DMS53 (cell line): ENCODE measurements at regions not wholly inside any gene's neighbourhood (a gene's known extent, or its start where the extent isn't known, plus 50 kb on each side); places are given as distances from the start of the nearest gene placed in this dataset.
"Not testable (repeated sequence)": the region's sequence is repeated elsewhere in the genome, so short reads cannot be mapped to it uniquely, and the experiment has no call there.

Source experiments
- DNase-seq: peaks from one replicate; lab custom pipeline; 2025; lab: John Stamatoyannopoulos, UW

DNA sequence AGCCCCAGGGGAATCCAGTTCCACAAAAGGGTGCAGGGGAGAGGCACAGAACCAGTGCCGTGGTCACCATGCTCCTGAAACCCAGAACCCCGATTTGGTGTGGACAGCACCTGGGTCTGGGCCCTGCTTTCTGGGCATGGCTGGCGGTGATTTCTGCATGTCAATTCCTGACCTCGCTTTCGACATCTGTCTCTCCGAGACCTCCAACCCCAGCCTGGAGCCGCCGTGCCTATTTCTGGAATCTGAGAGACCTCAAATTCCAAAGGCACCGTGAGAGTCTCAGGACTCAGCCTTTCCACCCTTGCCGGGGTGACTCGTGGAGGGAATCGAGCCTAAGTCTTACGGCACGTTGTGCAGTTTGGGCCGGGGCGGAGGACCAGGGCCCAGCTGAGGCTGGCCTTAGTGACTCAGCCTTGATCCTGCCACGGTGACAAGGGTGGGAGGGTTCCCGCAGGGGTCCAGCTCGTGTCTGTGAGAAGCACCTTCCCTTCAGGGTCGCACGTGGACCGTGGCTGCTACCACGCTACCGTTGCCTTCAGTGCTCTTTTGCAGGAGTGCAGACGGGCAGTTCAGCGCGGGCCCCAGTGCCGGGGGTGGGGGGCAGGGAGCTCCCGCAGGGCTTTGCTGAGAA lies 133.7 kb downstream of the PXDC1 start:
- no peak for DNase-seq

GRCh38 chr6:3617192-3617631 lies 134.3 kb downstream of the PXDC1 start:
- DNase-seq = no peak

DNA sequence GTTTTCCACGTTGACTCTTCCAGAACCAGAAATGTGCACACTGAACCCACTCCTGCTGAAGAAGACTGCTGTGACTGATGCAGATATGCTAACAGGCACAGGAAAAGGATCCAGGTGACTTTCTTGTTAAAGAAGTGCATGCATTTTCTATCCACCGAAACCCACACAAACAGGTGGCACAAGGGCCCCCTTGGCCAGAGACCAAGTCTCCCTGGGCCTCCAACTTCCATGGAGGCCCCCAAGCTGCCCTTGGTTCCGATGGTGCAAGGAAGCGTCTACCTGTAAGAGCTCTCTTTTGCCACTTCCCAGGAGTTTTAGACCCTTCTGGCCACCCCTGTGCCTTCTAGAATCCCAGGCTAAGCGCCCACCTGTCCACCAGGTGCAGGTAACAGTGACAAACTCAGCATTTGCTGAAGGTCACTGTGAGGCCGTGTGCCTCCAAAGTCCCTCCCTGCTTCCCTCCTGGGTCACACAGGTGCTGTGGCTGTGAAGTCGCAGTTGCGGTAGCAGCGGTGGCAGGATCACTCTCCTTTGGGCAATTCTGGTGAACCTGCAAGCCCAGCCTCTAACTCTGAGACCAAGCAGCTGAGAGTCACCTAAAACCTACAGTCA lies 134.8 kb downstream of the PXDC1 start:
- no peak for DNase-seq

DNA sequence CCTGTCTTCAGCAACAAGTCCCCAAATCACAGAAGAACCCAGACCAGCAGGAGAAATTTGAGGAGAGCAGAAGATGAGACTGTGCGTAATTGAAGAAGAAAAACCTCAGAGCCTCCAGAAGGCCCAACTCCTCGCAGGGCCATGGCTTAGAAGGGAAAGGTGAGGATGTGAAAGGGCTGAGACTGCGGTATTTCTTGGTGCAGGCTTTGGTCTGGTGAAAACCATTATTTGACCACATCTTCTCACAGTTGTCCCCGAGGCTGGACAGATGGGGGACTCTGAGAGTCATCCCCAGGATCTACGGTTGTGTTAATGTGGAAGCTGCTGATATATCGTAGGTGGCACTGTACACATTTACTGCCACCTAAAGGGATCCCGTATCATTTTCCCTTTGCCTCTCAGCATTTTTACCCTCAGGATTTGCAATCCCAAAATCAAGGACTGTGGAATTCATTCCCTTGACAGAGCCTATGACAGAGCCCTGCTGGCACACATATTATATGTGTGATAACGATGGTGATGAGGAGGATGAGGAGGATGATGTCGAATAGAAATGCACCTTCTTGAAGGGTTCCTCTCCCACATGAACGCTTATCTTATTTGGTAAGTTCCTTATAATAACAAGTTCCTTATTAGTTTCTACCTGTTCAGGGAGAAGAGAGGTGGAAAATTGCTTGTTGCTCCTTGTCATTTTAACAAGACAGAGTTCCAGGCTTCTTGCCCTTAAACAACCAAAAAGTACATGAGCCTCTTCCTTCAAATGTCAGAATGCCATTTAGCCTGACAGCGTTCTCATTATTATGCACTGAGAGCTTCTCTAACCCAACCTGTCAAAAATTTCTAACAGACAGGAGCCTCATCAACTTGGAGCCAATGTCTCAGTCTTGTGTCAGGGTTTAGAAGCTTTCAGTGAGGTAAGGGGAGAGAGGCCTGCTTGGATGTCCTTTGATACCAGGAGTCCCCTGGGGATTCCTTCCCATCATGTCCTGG lies 135.8 kb downstream of the PXDC1 start:
- no peak for DNase-seq

DNA sequence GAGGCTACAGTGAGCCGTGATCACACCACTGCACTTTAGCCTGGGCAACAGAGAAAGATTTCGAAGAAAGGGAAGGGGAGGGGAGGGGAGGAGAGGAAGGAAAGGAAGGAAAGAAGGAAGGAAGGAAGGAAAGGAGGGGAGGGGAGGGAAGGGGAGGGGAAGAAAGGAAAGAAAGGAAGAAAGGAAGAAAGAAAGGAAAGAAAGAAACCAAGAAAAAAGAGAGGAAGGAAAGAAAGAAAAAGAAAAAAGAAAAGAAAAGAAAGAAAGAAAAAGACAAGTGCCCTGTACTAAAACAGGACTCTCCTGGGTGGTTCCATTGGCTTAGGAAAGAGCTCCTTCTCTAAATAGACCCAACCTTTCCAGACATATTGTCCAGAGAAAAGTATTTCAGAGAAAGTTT lies 136.6 kb downstream of the PXDC1 start:
- DNase-seq = no peak

GRCh38 chr6:3613565-3613964 lies 137.9 kb downstream of the PXDC1 start:
- not testable (repeated sequence) for DNase-seq

DNA sequence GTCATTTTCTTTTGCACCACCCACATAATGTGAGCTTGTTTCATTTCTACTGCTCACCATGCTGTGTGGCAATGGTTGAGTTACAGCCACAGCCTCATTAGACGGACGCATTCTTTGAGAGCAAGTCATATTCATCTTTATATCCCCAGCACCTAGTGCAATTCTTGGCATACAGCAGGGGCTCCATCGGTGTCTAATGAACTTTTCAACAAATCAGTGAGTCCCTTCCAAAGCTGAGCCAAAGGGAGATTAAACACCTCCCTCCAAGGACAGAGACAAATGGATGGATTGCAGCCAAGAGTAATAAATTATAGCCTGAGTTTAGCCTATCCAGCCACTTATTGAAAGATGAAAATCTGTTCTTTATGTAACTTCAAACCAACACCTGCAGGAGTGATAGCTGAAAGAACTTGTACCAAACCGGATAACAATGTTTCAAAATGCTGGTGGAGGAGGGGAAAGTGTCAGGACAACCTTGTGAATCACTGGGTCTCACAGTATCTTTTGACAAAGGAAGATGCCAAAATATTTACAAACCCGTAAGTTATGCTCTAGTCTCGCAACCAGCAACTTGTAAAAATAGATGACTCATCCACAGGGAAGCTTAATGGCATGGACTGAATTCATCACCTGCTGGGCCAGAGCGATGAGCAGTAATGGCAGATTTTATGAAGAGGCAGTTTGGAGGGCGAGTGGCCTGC lies 139.0 kb downstream of the PXDC1 start:
- peak; percentile 73 for DNase-seq

- DNase-seq = no peak
Observed at GRCh38 chr6:3610921-3611320, 140.6 kb downstream of the PXDC1 start.

DNA sequence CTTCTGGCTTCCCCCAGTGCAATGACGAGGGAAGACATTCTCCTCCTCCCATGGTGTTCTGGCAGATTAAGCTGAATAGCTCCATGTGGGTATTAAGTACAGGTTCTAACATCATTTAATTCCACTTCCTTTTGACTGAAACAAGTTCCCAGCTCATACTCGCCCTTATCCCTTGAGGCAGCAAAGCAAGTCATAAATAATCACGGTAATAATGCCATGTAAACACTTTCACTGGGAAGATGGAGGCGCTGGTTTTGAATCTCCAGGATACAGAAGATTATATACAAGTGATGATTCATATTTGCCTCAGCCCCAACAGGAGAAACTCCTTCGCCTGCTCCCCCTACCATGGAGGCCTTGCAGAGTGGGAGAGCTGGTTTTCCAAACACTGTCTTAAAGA lies 141.3 kb downstream of the PXDC1 start:
- peak; percentile 23 for DNase-seq

DNA sequence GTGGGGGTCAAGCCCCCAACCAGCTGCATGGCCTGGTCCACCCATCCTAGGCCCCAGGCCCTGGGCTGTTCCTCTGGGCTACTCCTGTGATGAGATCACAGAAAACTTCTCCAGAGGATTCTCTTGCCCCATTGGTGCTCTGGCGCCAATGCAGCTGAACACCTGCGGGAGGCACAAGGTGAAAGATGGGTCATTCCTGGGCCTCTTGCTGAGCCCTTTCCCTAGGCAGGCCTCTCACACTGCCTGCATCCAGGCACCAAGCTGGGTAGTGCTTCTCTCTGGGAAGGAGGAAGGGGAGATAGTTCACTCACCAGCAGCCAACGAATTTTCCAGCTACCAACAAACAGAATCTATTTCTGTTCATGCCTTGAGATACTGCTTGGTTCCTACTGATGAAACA lies 142.1 kb downstream of the PXDC1 start:
- no peak for DNase-seq

GRCh38 chr6:3608159-3608558 lies 143.4 kb downstream of the PXDC1 start:
- no peak for DNase-seq

- no peak for DNase-seq
Observed at GRCh38 chr6:3607599-3607998, 143.9 kb downstream of the PXDC1 start.

GRCh38 chr6:3607171-3607570 lies 144.3 kb downstream of the PXDC1 start:
- no peak for DNase-seq

- no peak for DNase-seq
Observed at GRCh38 chr6:3603340-3604130, 146.7 kb upstream of the SLC22A23 start.

DNA sequence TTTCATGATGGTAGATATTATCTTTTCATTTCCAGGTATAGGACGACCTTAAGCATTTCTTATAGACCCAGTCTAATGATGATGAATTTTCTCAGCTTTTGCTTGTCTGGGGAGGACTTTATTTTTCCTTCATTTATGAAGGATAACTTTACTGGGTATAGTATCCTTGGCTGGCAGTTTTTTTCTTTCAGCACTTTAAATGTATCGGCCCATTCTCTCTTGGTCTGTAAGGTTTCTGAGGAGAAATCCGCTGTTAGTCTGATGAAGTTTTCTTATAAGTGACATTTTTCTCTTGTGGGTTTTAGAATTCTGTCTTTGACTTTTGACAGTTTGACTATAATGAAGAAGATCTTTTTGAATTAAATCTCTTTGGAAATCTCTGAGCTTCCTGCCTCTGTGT lies 144.7 kb upstream of the SLC22A23 start:
- no peak for DNase-seq

DNA sequence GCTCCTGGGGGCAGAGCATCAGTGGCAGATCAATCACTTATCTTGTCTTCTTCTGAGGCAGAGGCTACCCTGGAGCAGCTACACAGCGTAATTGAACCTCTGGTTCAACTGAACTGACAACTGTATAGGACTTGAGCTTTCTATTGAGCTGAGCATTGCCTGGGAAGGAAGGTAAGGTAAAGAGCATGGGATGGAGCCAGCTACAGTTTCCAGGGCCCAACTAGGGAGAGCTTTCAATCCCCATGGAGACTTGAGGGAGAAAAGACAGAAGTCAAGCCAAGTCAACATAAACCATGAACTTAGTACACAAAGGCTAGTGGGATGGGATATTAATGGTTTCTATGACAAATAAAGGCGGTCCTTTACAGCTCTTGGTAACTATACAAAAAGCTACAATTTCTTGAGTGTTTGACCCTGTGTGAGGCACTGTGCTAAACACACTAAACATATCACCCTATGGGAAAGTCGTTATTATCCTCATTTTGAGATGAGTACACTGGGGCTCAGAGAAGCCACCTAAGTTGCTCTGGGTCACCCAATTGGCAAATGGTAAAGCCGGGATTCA lies 140.7 kb upstream of the SLC22A23 start:
- DNase-seq = no peak

- no peak for DNase-seq
Observed at GRCh38 chr6:3596766-3597165, 139.9 kb upstream of the SLC22A23 start.

- DNase-seq = no peak
Observed at GRCh38 chr6:3594201-3594600, 137.4 kb upstream of the SLC22A23 start.

GRCh38 chr6:3593161-3593560 lies 136.3 kb upstream of the SLC22A23 start:
- DNase-seq = no peak

- DNase-seq = peak; percentile 10
Observed at GRCh38 chr6:3592371-3592941, 135.6 kb upstream of the SLC22A23 start.

GRCh38 chr6:3591970-3592369 lies 135.1 kb upstream of the SLC22A23 start:
- no peak for DNase-seq
